Upper lobe of left lung (tissue), 6 donors: ENCODE measurements at regions not wholly inside any gene's neighbourhood (a gene's known extent, or its start where the extent isn't known, plus 50 kb on each side); places are given as distances from the start of the nearest gene placed in this dataset.

Experiments
- ATAC-seq, 2 donors: fragments of 200-7000 bp; cut with Tn5 transposase; one replicate each; pipeline ENCODE4 v1.9.1; 2022; ENCODE audit warnings: mild to moderate bottlenecking in 2 of 2, moderate library complexity in 2 of 2; ENCODE audit not compliant: low FRiP score in 2 of 2
- DNase-seq, 2 donors: peaks; one replicate each; pipeline ENCODE4 v3.0.0-alpha.2; 2019 to 2020
- H3K27ac ChIP-seq, 4 donors: fragments of 200-600 bp; sonication (generic); one replicate each; pipeline ENCODE4 v1.5.1; 2016 to 2019
- H3K27me3 ChIP-seq, 4 donors: fragments of 200-600 bp; sonication (generic); one replicate each; pipeline ENCODE4 v1.5.1; 2017 to 2019
- H3K36me3 ChIP-seq, 4 donors: fragments of 200-600 bp; sonication (generic); one replicate each; pipeline ENCODE4 v1.5.1; 2016 to 2019
- H3K4me1 ChIP-seq, 4 donors: fragments of 200-600 bp; sonication (generic); one replicate each; pipeline ENCODE4 v1.5.1; 2018 to 2019
- H3K4me3 ChIP-seq, 4 donors: fragments of 200-600 bp; sonication (generic); one replicate each; pipeline ENCODE4 v1.5.1; 2017 to 2019; ENCODE audit warnings: mild to moderate bottlenecking in 2 of 4, moderate library complexity in 1 of 4
- H3K9me3 ChIP-seq, 4 donors: fragments of 200-600 bp; sonication (generic); one replicate each; pipeline ENCODE4 v1.5.1; 2018 to 2019
- EP300 ChIP-seq, 4 donors: sonication (generic); formaldehyde crosslinking; IDR thresholded peaks; one replicate each; pipeline ENCODE4 v1.5.1; 2017; ENCODE audit warnings: antibody characterized with exemption in 4 of 4, control low read depth in 2 of 4
- POLR2A ChIP-seq, 4 donors: fragments of 450-650 bp; IDR thresholded peaks; one replicate each; pipeline ENCODE4 v1.5.1; 2016 to 2017; ENCODE audit warnings: antibody characterized with exemption in 4 of 4, mild to moderate bottlenecking in 2 of 4
- POLR2AphosphoS5 ChIP-seq, 2 donors: sonication (generic); formaldehyde crosslinking; IDR thresholded peaks; one replicate each; pipeline ENCODE4 v1.5.1; 2017; ENCODE audit warnings: antibody characterized with exemption in 2 of 2
- WGBS, 2 donors: methylation state at CpG; one replicate each; pipeline ENCODE4 v1.1.5; 2017 to 2018; 5-methylcytosine and 5-hydroxymethylcytosine counted together
- TF ChIP-seq, protein P1 (sequence below), 6 experiments: fragments of 450-650 bp in 4 of 6; fragments of 200-600 bp in 2 of 6; sonication (generic) in 2 of 6; IDR thresholded peaks; one replicate each; pipeline ENCODE4 v1.5.1; 2016 to 2019; ENCODE audit warnings: antibody characterized with exemption in 6 of 6
- donor health status: DM: no; HTN: no; CAD: no; lungs with moderate emphysema.
- donor health status: DM: no; HTN: yes; CAD: no; lungs with severe emphysema.

DNA sequence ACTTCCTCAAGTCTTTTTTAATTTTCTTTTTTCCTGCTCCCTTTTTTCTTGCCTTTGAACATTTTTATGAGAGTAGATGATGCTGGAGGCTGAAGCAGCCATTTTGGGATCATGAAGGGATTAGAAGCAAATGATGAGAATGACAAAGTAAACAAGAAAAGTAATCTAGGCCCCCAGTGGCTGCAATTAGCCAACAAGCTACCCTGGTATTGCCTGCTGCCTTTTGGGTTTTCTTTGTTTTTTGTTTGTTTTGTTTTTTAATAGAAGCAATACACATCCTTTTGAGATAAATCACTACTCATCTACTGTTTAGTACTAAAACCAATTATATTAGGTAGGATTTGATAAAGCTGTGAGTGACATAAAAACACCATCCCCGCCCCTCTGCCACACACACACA, 280.7 kb upstream of the ADGRL2 start:
- H3K27ac ChIP-seq: no peak overlapping the region
- H3K4me1 ChIP-seq: no peaks in the 10 kb centered on the region
- 96 to 100% methylated on average over 1 of the region's 1 CpG for WGBS, 2 donors
- H3K9me3 ChIP-seq: no peaks in the 10 kb centered on the region
- ATAC-seq: no peak
- no peak for DNase-seq
- no peaks in the 10 kb centered on the region for H3K36me3 ChIP-seq
- no peak overlapping the region for H3K4me3 ChIP-seq
- no peaks in the 10 kb centered on the region for H3K27me3 ChIP-seq
- TF ChIP-seq POLR2AphosphoS5 (IDR thresholded peaks at IDR 0.05) (no peak), EP300 (IDR thresholded peaks at IDR 0.05) (no peak), POLR2A (IDR thresholded peaks at IDR 0.05) (no peak)
- TF ChIP-seq, protein P1, sequence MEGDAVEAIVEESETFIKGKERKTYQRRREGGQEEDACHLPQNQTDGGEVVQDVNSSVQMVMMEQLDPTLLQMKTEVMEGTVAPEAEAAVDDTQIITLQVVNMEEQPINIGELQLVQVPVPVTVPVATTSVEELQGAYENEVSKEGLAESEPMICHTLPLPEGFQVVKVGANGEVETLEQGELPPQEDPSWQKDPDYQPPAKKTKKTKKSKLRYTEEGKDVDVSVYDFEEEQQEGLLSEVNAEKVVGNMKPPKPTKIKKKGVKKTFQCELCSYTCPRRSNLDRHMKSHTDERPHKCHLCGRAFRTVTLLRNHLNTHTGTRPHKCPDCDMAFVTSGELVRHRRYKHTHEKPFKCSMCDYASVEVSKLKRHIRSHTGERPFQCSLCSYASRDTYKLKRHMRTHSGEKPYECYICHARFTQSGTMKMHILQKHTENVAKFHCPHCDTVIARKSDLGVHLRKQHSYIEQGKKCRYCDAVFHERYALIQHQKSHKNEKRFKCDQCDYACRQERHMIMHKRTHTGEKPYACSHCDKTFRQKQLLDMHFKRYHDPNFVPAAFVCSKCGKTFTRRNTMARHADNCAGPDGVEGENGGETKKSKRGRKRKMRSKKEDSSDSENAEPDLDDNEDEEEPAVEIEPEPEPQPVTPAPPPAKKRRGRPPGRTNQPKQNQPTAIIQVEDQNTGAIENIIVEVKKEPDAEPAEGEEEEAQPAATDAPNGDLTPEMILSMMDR (IDR thresholded peaks at IDR 0.05): no peak

DNA sequence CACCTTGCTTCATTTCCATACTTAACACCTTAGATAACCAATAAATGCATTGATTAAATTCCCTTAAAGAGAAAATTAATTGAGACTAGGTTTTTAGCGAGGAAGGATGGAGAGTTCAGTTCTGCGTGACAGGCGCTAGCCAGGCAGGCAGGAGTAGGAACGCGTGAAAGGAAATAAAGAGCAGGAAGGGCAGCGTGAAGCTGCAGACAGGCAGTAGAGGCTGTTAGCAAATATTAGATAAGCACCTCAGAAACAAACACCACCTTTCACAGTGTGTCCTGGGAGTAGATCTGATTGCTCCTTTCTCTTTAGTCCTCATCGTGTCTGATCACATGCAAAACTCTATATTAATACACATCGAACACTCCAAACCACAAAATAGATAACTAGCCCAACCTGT, 282.7 kb upstream of the ADGRL2 start:
- no peaks in the 10 kb centered on the region for H3K27me3 ChIP-seq
- no peaks in the 10 kb centered on the region for H3K9me3 ChIP-seq
- no peak overlapping the region for H3K4me3 ChIP-seq
- no peaks in the 10 kb centered on the region for H3K36me3 ChIP-seq
- no peak for DNase-seq
- H3K4me1 ChIP-seq: no peaks in the 10 kb centered on the region
- H3K27ac ChIP-seq: no peak overlapping the region
- WGBS, 2 donors: 45 to 56% methylated on average over 8 of the region's 8 CpGs
- no peak for ATAC-seq
- TF ChIP-seq, protein P1 (IDR thresholded peaks at IDR 0.05): no peak
- no peak for TF ChIP-seq POLR2A (IDR thresholded peaks at IDR 0.05)
- no peak for TF ChIP-seq POLR2AphosphoS5 (IDR thresholded peaks at IDR 0.05)
- no peak for TF ChIP-seq EP300 (IDR thresholded peaks at IDR 0.05)

DNA sequence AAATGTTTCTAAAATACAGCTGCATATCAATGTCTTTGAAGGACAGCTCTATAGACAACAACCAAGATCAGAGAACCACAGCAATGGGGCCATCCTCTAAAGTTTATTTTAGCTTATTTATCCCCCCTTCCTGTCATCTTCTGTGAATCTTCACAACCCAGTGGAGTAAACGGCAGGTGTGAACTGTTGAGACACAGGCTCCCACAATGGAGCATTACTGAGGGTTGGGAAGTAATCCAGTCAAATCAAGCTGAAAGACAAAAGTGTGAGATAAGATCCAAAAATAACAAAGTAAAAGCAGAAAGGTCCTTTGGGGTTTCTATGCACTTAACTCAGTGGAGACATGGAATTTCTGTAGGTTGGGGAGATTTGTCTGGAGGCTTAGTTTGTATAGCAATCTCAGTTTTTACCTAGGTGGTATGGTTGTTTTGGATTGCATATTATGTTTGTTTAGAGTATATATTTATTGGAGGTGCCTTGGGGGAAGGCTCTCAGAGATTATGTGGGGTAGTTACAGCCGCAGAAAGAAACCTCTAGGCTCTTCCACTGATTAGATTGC, 286.9 kb upstream of the ADGRL2 start:
- Histone ChIP-seq H3K36me3 (no peaks in the 10 kb centered on the region), H3K27me3 (no peaks in the 10 kb centered on the region), H3K27ac (peak overlapping the region in 1 of 4 donors; percentile 55), H3K4me1 (peaks cover 5 to 14% (median 8%) of the 10 kb centered on the region in 4 donors), H3K4me3 (no peak overlapping the region), H3K9me3 (no peaks in the 10 kb centered on the region)
- ATAC-seq: no peak
- WGBS, 2 donors: 78 to 83% methylated on average over 2 of the region's 2 CpGs
- TF ChIP-seq POLR2A (IDR thresholded peaks at IDR 0.05) (no peak), EP300 (IDR thresholded peaks at IDR 0.05) (no peak), POLR2AphosphoS5 (IDR thresholded peaks at IDR 0.05) (no peak)
- TF ChIP-seq, protein P1 (IDR thresholded peaks at IDR 0.05): no peak
- no peak for DNase-seq

DNA sequence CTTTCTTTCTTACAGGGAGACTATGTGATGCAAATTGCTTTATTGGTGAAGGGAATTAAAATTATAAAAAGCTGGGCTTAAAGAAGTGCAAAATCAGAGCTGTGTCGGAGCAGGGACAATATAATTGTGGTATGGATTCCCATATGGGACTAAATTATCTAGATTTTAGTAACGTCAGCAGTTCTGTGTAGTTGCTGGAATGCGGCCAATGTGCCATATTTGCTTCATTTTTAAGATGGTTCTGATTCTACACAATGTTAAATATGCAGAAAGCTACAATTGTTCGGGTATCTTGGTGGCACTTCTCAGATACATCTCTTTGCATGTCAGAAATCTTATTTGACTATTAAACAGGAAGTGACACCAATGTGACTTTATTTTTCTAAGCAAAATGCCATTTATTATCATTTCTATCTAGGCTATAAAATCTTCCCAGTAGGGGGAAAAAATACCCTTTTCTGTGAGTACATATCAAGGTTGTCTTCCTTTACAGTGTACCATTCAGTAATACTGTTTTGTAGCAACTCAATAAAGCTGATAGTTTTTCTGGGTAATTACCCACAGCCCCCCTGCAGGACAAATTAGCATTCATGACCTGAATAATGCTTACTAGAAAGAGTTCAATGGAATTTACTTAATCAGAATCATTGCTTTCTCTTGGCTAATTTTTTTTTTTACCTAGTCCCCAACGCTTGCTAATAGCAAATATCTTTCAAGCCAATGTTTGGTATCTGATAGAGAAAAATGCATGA, 288.3 kb upstream of the ADGRL2 start:
- DNase-seq (no peak), ATAC-seq (no peak)
- WGBS, 2 donors: 76 to 80% methylated on average over 5 of the region's 5 CpGs

More for the DNA sequence above, 288.3 kb upstream of the ADGRL2 start:
- Histone ChIP-seq H3K4me3 (no peak overlapping the region), H3K9me3 (no peaks in the 10 kb centered on the region), H3K4me1 (peaks cover 5 to 15% (median 9%) of the 10 kb centered on the region in 4 donors), H3K27ac (no peak overlapping the region), H3K36me3 (no peaks in the 10 kb centered on the region), H3K27me3 (no peaks in the 10 kb centered on the region)
- TF ChIP-seq POLR2A (IDR thresholded peaks at IDR 0.05): no peak
- TF ChIP-seq, protein P1 (IDR thresholded peaks at IDR 0.05): no peak
- no peak for TF ChIP-seq POLR2AphosphoS5 (IDR thresholded peaks at IDR 0.05)
- no peak for TF ChIP-seq EP300 (IDR thresholded peaks at IDR 0.05)
